GM12865 (cell line): ENCODE measurements at regions not wholly inside any gene's neighbourhood (a gene's known extent, or its start where the extent isn't known, plus 50 kb on each side); places are given as distances from the start of the nearest gene placed in this dataset.

Experiments used
- DNase-seq: peaks from one replicate; pipeline ENCODE4 v3.0.0; 2010; ENCODE audit warnings: low read depth
- H3K4me3 ChIP-seq: 2 replicates; pipeline ENCODE4 v1.5.1; 2011; ENCODE audit warnings: mild to moderate bottlenecking, low read depth, low read length, control low read depth
- TF ChIP-seq, protein P1 (sequence below): IDR thresholded peaks from 2 replicates; pipeline ENCODE4 v1.5.1; 2011; ENCODE audit warnings: low read length, control low read depth, low read depth, inconsistent platforms; ENCODE audit not compliant: insufficient read depth; ENCODE audit errors: missing control alignments

DNA sequence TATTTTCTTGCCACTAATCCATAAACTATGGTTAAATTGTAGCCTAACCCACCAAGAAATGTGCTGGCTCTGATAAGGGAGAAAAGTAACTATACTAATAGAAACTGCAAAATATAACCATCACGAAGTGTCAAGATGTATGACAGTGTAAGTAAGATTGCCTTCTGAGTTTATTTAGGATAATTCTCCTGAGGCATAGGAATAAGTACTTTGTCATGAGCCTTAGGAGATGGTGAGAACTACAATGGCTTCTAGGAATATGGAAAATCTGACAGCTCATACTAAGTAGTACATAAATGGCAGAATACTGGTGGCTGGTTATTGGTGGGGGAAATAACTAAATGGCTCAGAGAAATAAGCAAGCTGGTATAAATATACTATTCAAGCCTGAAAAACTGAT lies 543.9 kb downstream of the PRR16 start:
- TF ChIP-seq, protein P1, sequence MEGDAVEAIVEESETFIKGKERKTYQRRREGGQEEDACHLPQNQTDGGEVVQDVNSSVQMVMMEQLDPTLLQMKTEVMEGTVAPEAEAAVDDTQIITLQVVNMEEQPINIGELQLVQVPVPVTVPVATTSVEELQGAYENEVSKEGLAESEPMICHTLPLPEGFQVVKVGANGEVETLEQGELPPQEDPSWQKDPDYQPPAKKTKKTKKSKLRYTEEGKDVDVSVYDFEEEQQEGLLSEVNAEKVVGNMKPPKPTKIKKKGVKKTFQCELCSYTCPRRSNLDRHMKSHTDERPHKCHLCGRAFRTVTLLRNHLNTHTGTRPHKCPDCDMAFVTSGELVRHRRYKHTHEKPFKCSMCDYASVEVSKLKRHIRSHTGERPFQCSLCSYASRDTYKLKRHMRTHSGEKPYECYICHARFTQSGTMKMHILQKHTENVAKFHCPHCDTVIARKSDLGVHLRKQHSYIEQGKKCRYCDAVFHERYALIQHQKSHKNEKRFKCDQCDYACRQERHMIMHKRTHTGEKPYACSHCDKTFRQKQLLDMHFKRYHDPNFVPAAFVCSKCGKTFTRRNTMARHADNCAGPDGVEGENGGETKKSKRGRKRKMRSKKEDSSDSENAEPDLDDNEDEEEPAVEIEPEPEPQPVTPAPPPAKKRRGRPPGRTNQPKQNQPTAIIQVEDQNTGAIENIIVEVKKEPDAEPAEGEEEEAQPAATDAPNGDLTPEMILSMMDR = no peak
- DNase-seq = no peak
- H3K4me3 ChIP-seq = no peak overlapping the region

DNA sequence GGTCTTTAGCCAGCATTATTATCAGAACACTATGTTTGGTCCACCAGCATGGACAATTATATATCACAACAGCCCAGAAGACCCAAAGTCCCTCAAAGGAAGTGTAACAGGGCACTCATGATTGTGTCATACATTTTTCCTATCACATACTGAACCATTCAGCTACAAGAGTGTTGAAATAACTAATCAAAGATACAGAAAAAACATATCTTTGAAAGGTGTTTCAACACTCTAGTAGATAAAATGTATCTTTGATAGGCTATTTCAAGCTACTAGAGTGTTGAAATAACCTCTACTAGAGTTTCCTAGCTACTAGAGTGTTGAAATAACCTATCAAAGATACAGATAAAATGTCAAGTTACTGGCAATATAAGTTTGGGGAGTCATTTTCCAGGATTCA lies 545.0 kb downstream of the PRR16 start:
- no peak for DNase-seq
- H3K4me3 ChIP-seq = no peak overlapping the region
- TF ChIP-seq, protein P1 = no peak

DNA sequence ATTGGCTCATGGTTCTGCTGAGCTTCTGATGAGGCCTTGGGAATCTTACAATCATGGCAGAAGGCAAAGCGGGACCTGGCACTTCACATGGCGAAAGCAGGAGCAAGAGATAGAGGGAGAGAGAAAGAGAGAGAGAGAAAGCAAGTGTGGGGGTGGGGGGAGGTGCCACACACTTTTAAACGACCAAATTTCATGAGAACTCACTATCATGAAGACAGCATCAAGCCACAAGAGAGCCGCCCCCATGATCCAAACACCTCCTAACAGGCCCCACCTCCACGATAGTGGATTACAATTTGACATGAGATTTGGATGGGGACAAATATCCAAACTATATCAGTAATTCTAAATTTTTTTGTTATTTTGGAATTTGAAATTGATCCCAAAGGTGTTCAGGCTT lies 553.9 kb downstream of the PRR16 start:
- DNase-seq = no peak
- TF ChIP-seq, protein P1 = no peak
- no peak overlapping the region for H3K4me3 ChIP-seq

DNA sequence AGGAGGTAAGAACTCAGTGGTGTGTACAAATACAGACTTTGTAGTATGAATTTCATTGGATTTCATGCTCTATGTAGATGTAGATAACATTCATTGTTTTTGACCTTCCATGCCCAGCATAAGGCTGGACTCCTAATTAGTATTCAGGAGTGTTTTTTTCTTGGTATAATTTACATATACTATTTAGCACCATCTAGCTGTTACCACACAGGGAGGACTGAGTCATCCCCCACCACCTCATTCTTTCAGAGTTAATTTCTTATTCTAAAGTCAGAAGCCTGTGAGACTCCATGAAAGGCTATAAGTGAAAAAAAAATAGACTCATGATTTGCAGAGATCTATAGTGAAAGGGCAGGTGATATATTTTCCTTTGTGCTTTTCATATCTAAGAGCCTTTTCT lies 555.0 kb downstream of the PRR16 start:
- no peak for DNase-seq
- TF ChIP-seq, protein P1 = no peak
- no peak overlapping the region for H3K4me3 ChIP-seq

DNA sequence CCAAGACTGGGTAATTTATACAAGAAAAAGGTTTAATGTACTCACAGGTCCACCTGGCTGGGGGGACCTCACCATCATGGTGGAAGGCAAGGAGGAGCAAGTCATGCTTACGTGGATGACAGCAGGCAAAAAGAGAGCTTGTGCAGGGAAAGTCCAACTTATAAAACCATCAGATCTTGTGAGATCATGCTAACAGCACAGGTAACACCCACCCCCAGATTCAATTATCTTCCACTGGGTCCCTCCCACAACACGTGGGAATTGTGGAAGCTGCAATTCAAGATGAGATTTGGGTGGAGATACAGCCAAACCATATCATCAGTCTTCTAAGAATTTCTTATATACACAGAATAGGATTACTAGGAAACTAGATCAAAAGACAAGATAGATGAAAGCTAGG lies 555.6 kb downstream of the PRR16 start:
- DNase-seq = no peak
- no peak overlapping the region for H3K4me3 ChIP-seq
- TF ChIP-seq, protein P1 = no peak

DNA sequence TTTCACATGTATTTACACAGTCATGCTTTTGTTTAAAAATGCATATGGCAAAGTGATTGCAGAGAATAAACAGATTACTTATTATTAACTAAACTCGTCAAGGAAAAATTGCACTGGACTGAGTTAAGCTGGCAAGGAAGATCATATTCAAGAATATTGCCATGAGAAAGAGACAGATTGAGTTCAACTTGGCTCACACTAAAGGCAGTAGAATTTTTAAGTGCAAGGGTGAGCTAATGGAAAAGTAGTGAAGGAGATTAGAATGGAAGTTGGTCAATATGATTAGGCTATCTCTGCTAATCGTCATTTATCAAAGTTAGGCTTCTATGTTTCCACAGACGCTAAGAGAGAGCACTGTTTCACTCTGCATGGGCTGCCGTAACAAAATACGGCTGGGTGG lies 557.6 kb downstream of the PRR16 start:
- TF ChIP-seq, protein P1 = no peak
- H3K4me3 ChIP-seq = no peak overlapping the region
- no peak for DNase-seq

DNA sequence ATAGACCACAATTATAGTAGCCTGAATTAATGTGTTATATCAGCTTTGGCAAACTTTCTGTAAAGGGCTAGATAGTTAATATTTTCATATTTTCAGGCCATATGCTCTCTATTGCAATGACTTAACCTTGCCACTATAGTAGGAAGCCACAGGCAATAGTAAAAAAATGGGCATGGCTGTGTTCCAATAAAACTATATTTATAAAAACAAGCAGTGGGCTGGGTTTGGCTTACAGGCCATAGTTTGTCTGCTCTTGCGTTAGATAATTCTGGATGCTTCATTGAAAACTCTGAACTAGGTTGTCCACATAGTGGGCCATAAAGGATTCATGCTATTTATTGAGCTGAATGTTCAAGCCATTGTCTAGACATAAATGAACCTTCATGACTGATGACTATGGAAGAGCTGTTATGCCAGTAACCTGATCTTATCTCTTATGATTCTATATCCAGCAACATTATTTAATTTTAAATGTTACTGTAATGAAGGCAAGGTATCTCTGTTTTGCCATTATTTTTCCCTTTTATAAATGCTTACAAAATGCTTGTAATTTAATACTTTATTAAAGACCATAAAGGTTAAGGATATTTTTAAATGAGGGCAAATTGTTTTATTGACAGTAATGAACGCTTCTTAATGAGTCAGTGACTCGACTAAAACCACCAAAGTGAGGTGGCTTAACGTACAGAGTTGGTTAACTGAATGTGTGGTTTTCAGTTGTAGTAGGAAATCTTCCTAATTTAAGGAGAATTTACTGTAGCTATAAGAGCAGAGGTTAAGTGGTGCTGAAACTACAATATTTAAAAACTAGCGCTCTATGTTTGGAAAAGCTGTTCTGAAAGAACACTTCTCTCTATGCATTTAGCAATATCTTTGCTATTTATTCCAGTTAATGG lies 560.6 kb downstream of the PRR16 start:
- TF ChIP-seq, protein P1 = no peak

More for the DNA sequence above, 560.6 kb downstream of the PRR16 start:
- no peak overlapping the region for H3K4me3 ChIP-seq
- no peak for DNase-seq
